PC-9 (cell line): ENCODE measurements at regions not wholly inside any gene's neighbourhood (a gene's known extent, or its start where the extent isn't known, plus 50 kb on each side); places are given as distances from the start of the nearest gene placed in this dataset.

Source experiments
- EZH2 ChIP-seq: fragments of 200-600 bp; sonication (generic); IDR thresholded peaks from 2 replicates; pipeline ENCODE4 v1.8.0; 2017; ENCODE audit warnings: antibody characterized with exemption, low read depth
- TF ChIP-seq, protein P1 (sequence below): fragments of 200-600 bp; sonication (generic); conservative IDR thresholded peaks from 2 replicates; pipeline ENCODE4 v1.6.1; 2017; ENCODE audit warnings: mixed run types, antibody characterized with exemption, mild to moderate bottlenecking, moderate library complexity

DNA sequence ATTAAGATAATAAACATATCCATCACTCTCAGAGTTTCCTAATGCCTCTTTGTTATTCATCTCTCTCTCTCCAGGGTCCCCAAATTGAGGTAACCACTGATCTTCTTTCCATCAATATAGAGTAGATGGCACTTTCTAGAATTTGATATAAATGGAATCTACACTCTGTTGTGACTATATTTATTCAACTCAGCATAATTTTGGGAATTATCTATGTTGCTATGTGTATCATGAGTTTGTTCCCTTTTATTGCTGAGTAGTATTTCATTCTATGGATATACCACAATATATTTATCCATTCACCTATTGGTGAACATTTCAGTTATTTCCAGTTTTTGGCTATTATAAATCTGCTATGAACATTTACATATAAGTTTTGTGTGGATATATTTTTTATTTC is 230.7 kb downstream of the HLX start:
- TF ChIP-seq EZH2: no peak
- TF ChIP-seq, protein P1, sequence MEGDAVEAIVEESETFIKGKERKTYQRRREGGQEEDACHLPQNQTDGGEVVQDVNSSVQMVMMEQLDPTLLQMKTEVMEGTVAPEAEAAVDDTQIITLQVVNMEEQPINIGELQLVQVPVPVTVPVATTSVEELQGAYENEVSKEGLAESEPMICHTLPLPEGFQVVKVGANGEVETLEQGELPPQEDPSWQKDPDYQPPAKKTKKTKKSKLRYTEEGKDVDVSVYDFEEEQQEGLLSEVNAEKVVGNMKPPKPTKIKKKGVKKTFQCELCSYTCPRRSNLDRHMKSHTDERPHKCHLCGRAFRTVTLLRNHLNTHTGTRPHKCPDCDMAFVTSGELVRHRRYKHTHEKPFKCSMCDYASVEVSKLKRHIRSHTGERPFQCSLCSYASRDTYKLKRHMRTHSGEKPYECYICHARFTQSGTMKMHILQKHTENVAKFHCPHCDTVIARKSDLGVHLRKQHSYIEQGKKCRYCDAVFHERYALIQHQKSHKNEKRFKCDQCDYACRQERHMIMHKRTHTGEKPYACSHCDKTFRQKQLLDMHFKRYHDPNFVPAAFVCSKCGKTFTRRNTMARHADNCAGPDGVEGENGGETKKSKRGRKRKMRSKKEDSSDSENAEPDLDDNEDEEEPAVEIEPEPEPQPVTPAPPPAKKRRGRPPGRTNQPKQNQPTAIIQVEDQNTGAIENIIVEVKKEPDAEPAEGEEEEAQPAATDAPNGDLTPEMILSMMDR: no peak
